ENCODE measurements at regions not wholly inside any gene's neighbourhood (a gene's known extent, or its start where the extent isn't known, plus 50 kb on each side); places are given as distances from the start of the nearest gene placed in this dataset.

- no peaks in the 10 kb centered on the region for H3K4me1 ChIP-seq
- WGBS, 4 donors, result 26 to 53% (median 28%) methylated on average over 1 of the region's 1 CpG
- H3K27ac ChIP-seq, result no peak overlapping the region
- H3K27me3 ChIP-seq, result peaks cover 0 to 2% (median 0%) of the 10 kb centered on the region in 9 donors
- no peak for DNase-seq
- ATAC-seq, result peak in 3 of 4 donors; percentile 47 to 59 (median 49)
- TF ChIP-seq, protein P1, sequence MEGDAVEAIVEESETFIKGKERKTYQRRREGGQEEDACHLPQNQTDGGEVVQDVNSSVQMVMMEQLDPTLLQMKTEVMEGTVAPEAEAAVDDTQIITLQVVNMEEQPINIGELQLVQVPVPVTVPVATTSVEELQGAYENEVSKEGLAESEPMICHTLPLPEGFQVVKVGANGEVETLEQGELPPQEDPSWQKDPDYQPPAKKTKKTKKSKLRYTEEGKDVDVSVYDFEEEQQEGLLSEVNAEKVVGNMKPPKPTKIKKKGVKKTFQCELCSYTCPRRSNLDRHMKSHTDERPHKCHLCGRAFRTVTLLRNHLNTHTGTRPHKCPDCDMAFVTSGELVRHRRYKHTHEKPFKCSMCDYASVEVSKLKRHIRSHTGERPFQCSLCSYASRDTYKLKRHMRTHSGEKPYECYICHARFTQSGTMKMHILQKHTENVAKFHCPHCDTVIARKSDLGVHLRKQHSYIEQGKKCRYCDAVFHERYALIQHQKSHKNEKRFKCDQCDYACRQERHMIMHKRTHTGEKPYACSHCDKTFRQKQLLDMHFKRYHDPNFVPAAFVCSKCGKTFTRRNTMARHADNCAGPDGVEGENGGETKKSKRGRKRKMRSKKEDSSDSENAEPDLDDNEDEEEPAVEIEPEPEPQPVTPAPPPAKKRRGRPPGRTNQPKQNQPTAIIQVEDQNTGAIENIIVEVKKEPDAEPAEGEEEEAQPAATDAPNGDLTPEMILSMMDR (IDR thresholded peaks at IDR 0.05), result peak; percentile 40 to 79 (median 62)
- no peak for TF ChIP-seq POLR2A (IDR thresholded peaks at IDR 0.05)
- H3K36me3 ChIP-seq, result no peaks in the 10 kb centered on the region
- H3K9me3 ChIP-seq, result no peaks in the 10 kb centered on the region
- intact Hi-C loops (cut with DNase I), result loop anchor here in 1 of 10 donors (5.0 kb wide), 1 partner anchor 478 kb away; no protein-coding TSS in a partner anchor
- no peak overlapping the region for H3K4me3 ChIP-seq
Observed at GRCh38 chr3:39000008-39000450, 51.7 kb downstream of the SCN11A start.

- Histone ChIP-seq H3K27ac (no peak overlapping the region), H3K36me3 (no peaks in the 10 kb centered on the region), H3K9me3 (no peaks in the 10 kb centered on the region), H3K4me1 (no peaks in the 10 kb centered on the region), H3K27me3 (peaks cover 0 to 2% (median 0%) of the 10 kb centered on the region in 9 donors), H3K4me3 (no peak overlapping the region)
- 70 to 84% (median 77%) methylated on average over 3 of the region's 3 CpGs for WGBS, 4 donors
- TF ChIP-seq, protein P1 (IDR thresholded peaks at IDR 0.05), result no peak
- no peak for TF ChIP-seq POLR2A (IDR thresholded peaks at IDR 0.05)
- no peak for DNase-seq
- no peak for ATAC-seq
- intact Hi-C loops (cut with DNase I), result loop anchor here in 2 of 10 donors (5.0 to 10.0 kb wide), 2 partner anchors 311 to 473 kb away; no protein-coding TSS in a partner anchor
Observed at GRCh38 chr3:38998086-38998485, 53.7 kb downstream of the SCN11A start.

- no peaks in the 10 kb centered on the region for H3K9me3 ChIP-seq
- H3K27ac ChIP-seq, result no peak overlapping the region
- ATAC-seq (no peak), DNase-seq (no peak)
- no peaks in the 10 kb centered on the region for H3K4me1 ChIP-seq
- TF ChIP-seq, protein P1 (IDR thresholded peaks at IDR 0.05), result no peak
- 55 to 84% (median 68%) methylated on average over 1 of the region's 1 CpG for WGBS, 4 donors
- intact Hi-C loops (cut with DNase I), result loop anchor here in 2 of 10 donors (5.0 to 10.0 kb wide), 2 partner anchors 309 to 471 kb away; no protein-coding TSS in a partner anchor
- peaks cover 0 to 1% (median 0%) of the 10 kb centered on the region in 9 donors for H3K27me3 ChIP-seq
- H3K36me3 ChIP-seq, result no peaks in the 10 kb centered on the region
- H3K4me3 ChIP-seq, result no peak overlapping the region
Observed at GRCh38 chr3:38996193-38996592, 55.6 kb downstream of the SCN11A start.

DNA sequence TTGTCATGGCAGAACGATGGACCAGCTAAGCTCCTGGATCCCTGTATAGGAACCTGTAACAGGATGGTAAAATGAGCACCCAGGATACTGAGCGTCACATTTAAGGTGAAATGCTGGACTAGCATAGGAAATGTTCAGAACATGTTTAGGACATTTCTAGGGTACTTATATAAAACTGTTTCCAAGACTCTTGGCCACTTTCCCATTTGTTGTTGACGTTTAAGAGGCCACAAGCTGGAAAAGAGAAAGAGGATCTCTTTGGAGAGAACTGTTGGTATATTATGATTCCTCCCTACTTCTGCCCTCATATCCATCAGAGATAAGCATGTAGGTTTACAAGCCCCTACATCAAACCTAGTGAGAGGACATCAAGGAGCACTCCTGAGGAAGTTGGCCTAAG, 57.5 kb downstream of the SCN11A start:
- WGBS, 4 donors, result 56 to 67% (median 60%) methylated on average over 3 of the region's 3 CpGs
- Histone ChIP-seq H3K27me3 (no peaks in the 10 kb centered on the region), H3K4me3 (no peak overlapping the region), H3K36me3 (no peaks in the 10 kb centered on the region), H3K9me3 (no peaks in the 10 kb centered on the region), H3K4me1 (no peaks in the 10 kb centered on the region), H3K27ac (no peak overlapping the region)
- DNase-seq (no peak), ATAC-seq (no peak)
- TF ChIP-seq, protein P1 (IDR thresholded peaks at IDR 0.05), result no peak
- TF ChIP-seq POLR2A (IDR thresholded peaks at IDR 0.05), result no peak
- intact Hi-C loops (cut with DNase I), result loop anchor here in 1 of 10 donors (10.0 kb wide), 1 partner anchor 469 kb away; no protein-coding TSS in a partner anchor

Measured in heart left ventricle (tissue), 16 donors.